Hepatocyte (in vitro differentiated cells): ENCODE measurements at regions not wholly inside any gene's neighbourhood (a gene's known extent, or its start where the extent isn't known, plus 50 kb on each side); places are given as distances from the start of the nearest gene placed in this dataset.

Experiments used
- EZH2 ChIP-seq: fragments of 200-600 bp; sonication (generic); IDR thresholded peaks from 2 replicates; pipeline ENCODE4 v1.6.1; 2016; ENCODE audit warnings: antibody characterized with exemption, mild to moderate bottlenecking, borderline replicate concordance
- EZH2phosphoT487 ChIP-seq: fragments of 200-600 bp; sonication (generic); IDR thresholded peaks from one replicate; pipeline ENCODE4 v1.6.1; 2018; ENCODE audit warnings: antibody characterized with exemption, mild to moderate bottlenecking, low read depth, moderate library complexity; ENCODE audit not compliant: unreplicated experiment, severe bottlenecking
- TF ChIP-seq, protein P1 (sequence below): fragments of 200-600 bp; sonication (generic); IDR thresholded peaks from 2 replicates; pipeline ENCODE4 v1.5.1; 2016; ENCODE audit warnings: antibody characterized with exemption, mild to moderate bottlenecking; ENCODE audit not compliant: poor library complexity

- TF ChIP-seq, protein P1, sequence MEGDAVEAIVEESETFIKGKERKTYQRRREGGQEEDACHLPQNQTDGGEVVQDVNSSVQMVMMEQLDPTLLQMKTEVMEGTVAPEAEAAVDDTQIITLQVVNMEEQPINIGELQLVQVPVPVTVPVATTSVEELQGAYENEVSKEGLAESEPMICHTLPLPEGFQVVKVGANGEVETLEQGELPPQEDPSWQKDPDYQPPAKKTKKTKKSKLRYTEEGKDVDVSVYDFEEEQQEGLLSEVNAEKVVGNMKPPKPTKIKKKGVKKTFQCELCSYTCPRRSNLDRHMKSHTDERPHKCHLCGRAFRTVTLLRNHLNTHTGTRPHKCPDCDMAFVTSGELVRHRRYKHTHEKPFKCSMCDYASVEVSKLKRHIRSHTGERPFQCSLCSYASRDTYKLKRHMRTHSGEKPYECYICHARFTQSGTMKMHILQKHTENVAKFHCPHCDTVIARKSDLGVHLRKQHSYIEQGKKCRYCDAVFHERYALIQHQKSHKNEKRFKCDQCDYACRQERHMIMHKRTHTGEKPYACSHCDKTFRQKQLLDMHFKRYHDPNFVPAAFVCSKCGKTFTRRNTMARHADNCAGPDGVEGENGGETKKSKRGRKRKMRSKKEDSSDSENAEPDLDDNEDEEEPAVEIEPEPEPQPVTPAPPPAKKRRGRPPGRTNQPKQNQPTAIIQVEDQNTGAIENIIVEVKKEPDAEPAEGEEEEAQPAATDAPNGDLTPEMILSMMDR, result no peak
- TF ChIP-seq EZH2, result no peak
- TF ChIP-seq EZH2phosphoT487, result no peak
Observed at GRCh38 chr5:152102057-152102456, 177.4 kb upstream of the GLRA1 start.
